Skeletal muscle tissue (tissue), 3 donors: ENCODE measurements at regions not wholly inside any gene's neighbourhood (a gene's known extent, or its start where the extent isn't known, plus 50 kb on each side); places are given as distances from the start of the nearest gene placed in this dataset.

Experiments used
- H3K27ac ChIP-seq: one replicate; pipeline ENCODE4 v1.7.0; 2013; ENCODE audit warnings: mild to moderate bottlenecking, low read depth, low read length, inconsistent platforms
- H3K27me3 ChIP-seq, 3 donors: one replicate each; pipeline ENCODE4 v1.7.0; 2013; ENCODE audit warnings: low read length in 3 of 3; ENCODE audit not compliant: control insufficient read depth in 3 of 3, insufficient read depth in 3 of 3
- H3K36me3 ChIP-seq, 3 donors: one replicate each; pipeline ENCODE4 v1.7.0; 2013; ENCODE audit warnings: low read length in 3 of 3; ENCODE audit not compliant: control insufficient read depth in 3 of 3, insufficient read depth in 3 of 3
- H3K4me1 ChIP-seq, 3 donors: one replicate each; pipeline ENCODE4 v1.7.0; 2013; ENCODE audit warnings: low read length in 3 of 3, mild to moderate bottlenecking in 3 of 3; ENCODE audit not compliant: control insufficient read depth in 3 of 3, insufficient read depth in 3 of 3
- H3K4me3 ChIP-seq, 3 donors: one replicate each; pipeline ENCODE4 v1.7.0; 2013; ENCODE audit warnings: low read length in 3 of 3
- H3K9ac ChIP-seq, 3 donors: one replicate each; pipeline ENCODE4 v1.7.0; 2013; ENCODE audit warnings: low read length in 3 of 3, mild to moderate bottlenecking in 3 of 3, moderate library complexity in 2 of 3, low read depth in 1 of 3
- H3K9me3 ChIP-seq, 3 donors: one replicate each; pipeline ENCODE4 v1.7.0; 2013; ENCODE audit warnings: low read length in 3 of 3; ENCODE audit not compliant: control insufficient read depth in 3 of 3
- donor health status: Osteomylitis.

- no peak overlapping the region for H3K9ac ChIP-seq
- H3K36me3 ChIP-seq = no peaks in the 10 kb centered on the region
- no peaks in the 10 kb centered on the region for H3K9me3 ChIP-seq
Observed at GRCh38 chr14:101616202-101616601, 54.9 kb downstream of the DIO3 start.

DNA sequence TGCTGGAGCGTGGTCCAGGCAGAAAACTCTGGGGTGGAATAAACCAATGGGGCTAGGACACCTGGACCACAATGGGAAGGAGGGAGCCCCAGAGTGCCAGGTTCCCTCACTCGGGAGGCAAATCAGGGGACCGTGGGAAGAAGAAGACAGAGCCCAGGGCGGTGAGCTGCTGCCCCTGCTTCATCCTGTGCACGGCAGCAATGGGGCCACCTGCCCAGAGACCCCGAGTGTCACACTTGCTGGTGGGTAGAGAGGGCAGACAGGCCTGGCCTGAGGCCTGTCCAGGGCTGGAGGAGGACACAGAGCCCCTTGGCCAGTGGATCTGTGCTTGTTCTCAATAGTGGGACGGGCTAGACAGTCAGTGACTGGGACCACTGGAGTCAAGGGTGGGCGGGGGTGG, 58.2 kb downstream of the DIO3 start:
- H3K27ac ChIP-seq = no peak overlapping the region
- H3K4me3 ChIP-seq = no peak overlapping the region
- H3K9me3 ChIP-seq = no peaks in the 10 kb centered on the region
- no peaks in the 10 kb centered on the region for H3K36me3 ChIP-seq
- no peaks in the 10 kb centered on the region for H3K4me1 ChIP-seq
- H3K9ac ChIP-seq = no peak overlapping the region
- H3K27me3 ChIP-seq = peaks cover 0 to 2% (median 0%) of the 10 kb centered on the region in 3 donors

More at GRCh38 chr14:101616202-101616601, 54.9 kb downstream of the DIO3 start:
- no peaks in the 10 kb centered on the region for H3K4me1 ChIP-seq
- H3K27ac ChIP-seq = no peak overlapping the region
- H3K27me3 ChIP-seq = peaks cover 0 to 8% (median 0%) of the 10 kb centered on the region in 3 donors
- no peak overlapping the region for H3K4me3 ChIP-seq

DNA sequence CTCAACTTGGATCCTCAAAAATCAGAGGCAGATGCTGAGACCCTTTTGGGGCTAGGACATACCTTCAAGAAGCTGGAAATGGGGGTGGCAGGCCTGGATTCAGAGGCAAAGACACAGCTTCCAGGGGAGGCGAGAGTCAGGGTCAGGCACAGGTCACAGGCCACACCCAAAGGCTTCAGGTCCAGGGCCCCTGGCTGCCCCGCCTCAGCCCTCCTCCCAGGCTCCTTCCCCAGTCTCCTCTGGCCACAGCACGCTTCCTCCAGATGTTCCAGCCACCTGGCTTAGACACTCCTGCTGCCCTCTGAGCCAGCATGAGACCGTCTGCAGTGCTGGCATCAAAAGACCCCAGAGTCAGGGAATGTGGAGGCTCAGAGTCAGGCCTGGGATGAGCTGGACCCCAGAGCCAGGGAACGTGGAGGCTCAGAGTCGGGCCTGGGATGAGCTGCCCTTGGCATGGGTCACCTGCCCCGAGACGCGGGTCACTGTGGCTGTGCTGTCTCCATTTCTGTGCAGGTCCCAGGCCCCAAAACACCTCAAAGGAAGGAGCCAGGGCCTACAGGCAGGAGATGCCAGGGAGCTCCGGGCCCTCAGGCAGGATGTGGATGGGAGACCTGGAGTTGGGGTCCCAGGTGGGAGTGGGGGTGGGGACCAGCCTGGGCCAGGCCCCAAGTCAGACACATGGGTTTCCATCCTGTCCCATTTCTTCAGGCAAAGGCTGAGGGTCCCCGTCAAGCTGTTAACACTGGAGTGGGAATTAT, 58.9 kb downstream of the DIO3 start:
- Histone ChIP-seq H3K4me1 (no peaks in the 10 kb centered on the region), H3K27me3 (peaks cover 0 to 4% (median 0%) of the 10 kb centered on the region in 3 donors), H3K9ac (no peak overlapping the region), H3K36me3 (no peaks in the 10 kb centered on the region), H3K27ac (no peak overlapping the region), H3K4me3 (no peak overlapping the region), H3K9me3 (no peaks in the 10 kb centered on the region)

- H3K27ac ChIP-seq = no peak overlapping the region
- no peak overlapping the region for H3K9ac ChIP-seq
- no peak overlapping the region for H3K4me3 ChIP-seq
- H3K9me3 ChIP-seq = no peaks in the 10 kb centered on the region
- peaks cover 0 to 4% (median 0%) of the 10 kb centered on the region in 3 donors for H3K27me3 ChIP-seq
- no peaks in the 10 kb centered on the region for H3K4me1 ChIP-seq
- no peaks in the 10 kb centered on the region for H3K36me3 ChIP-seq
Observed at GRCh38 chr14:101620821-101621785, 59.8 kb downstream of the DIO3 start.

GRCh38 chr14:101622251-101623076, 61.2 kb downstream of the DIO3 start:
- Histone ChIP-seq H3K36me3 (no peaks in the 10 kb centered on the region), H3K27ac (no peak overlapping the region), H3K4me3 (no peak overlapping the region), H3K9me3 (no peaks in the 10 kb centered on the region), H3K9ac (no peak overlapping the region), H3K27me3 (peaks cover 0 to 4% (median 0%) of the 10 kb centered on the region in 3 donors), H3K4me1 (no peaks in the 10 kb centered on the region)

- Histone ChIP-seq H3K9me3 (no peaks in the 10 kb centered on the region), H3K9ac (no peak overlapping the region), H3K4me3 (no peak overlapping the region), H3K36me3 (no peaks in the 10 kb centered on the region), H3K27ac (no peak overlapping the region), H3K4me1 (peaks cover 0 to 5% (median 4%) of the 10 kb centered on the region in 3 donors), H3K27me3 (peaks cover 0 to 4% (median 0%) of the 10 kb centered on the region in 3 donors)
Observed at GRCh38 chr14:101623077-101623372, 61.7 kb downstream of the DIO3 start.

DNA sequence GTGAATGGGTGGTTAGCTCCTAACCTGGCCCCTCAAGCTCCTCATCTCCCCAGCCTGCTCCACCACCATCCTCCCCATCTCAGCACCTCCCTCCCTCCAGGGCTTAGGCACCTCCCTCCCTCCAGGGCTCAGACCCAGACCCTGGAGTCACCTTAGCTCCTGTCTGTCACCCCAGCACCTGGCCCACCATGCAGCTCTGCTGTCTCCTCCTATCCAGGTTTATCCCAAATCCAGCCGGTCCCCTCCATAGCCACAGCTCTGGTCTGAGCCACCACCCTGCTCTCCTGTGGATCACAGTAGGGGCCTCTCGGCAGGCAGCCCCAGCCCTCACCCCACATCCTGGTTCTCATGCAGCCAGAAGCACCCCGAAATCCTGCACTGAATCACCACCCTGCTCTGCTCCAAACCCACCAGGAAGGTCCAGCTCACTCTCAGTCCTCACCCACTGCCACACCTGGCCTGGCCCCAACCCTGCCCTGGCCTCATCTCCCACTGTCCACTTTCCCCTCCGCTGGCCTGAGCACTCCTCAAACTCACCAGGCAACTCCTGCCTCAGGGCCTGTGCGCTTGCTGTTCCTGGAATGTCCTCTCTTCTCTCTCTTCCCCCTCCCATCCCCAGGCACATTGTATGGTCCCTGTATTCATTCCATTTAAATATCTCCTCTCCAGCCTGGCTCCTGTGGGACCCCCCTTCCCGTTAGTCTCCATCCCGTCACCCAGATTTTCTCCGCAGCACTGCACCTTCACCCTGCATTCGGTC, 62.6 kb downstream of the DIO3 start:
- no peaks in the 10 kb centered on the region for H3K9me3 ChIP-seq
- no peak overlapping the region for H3K4me3 ChIP-seq
- H3K27ac ChIP-seq = no peak overlapping the region
- peaks cover 0 to 9% (median 8%) of the 10 kb centered on the region in 3 donors for H3K4me1 ChIP-seq
- peaks cover 0 to 4% (median 0%) of the 10 kb centered on the region in 3 donors for H3K27me3 ChIP-seq
- H3K36me3 ChIP-seq = no peaks in the 10 kb centered on the region
- no peak overlapping the region for H3K9ac ChIP-seq

DNA sequence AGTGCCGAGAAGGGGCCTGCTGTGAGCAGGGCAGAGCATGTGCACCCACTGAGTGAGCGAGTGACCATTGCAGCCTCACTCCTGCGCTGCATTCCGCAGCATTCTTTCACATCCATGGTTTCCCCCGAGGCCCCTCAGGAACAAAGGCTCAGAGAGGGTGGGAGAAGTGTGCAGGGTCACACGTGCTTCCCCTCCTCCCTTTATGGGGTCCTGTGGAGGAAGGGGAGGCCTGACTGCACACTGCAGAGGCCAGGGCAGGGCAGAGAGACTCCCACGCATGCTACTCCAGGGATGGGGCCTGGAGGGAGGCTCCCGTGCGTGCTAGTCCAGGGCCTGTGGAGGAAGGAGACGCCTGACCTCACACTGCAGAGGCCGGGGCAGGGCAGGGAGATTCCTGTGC, 63.2 kb downstream of the DIO3 start:
- no peaks in the 10 kb centered on the region for H3K36me3 ChIP-seq
- H3K27ac ChIP-seq = no peak overlapping the region
- peaks cover 0 to 4% (median 0%) of the 10 kb centered on the region in 3 donors for H3K27me3 ChIP-seq
- H3K9ac ChIP-seq = no peak overlapping the region
- no peak overlapping the region for H3K4me3 ChIP-seq
- H3K9me3 ChIP-seq = no peaks in the 10 kb centered on the region
- H3K4me1 ChIP-seq = peaks cover 0 to 10% (median 8%) of the 10 kb centered on the region in 3 donors
